HG03095 (cell line): ENCODE measurements at regions not wholly inside any gene's neighbourhood (a gene's known extent, or its start where the extent isn't known, plus 50 kb on each side); places are given as distances from the start of the nearest gene placed in this dataset.
"Not testable (repeated sequence)": the region's sequence is repeated elsewhere in the genome, so short reads cannot be mapped to it uniquely, and the experiment has no call there.

Experiments used
- ATAC-seq: cut with Tn5 transposase; IDR thresholded peaks from one replicate; pipeline ENCODE4 v1.9.1; 2021; ENCODE audit warnings: moderate library complexity; ENCODE audit not compliant: unreplicated experiment

DNA sequence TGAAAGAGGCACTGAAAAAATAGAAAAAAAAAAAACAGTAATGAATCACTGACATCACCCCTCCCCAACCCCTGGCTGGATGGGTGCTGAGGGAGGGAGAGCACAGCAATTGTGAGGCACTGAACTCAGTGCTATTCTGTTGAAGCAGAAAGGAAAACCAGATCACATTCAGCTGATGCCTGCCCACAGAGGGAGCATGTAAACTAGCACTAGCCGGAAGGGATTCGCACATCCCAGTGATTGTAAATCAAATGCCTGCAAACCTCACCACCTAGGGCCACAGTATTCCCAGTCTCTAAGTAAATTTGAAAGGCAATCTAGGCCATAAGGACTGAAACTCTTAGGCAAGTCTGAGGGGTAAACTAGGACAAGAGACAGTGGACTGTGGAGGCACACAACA lies 772.0 kb upstream of the CCDC179 start:
- no peak for ATAC-seq

DNA sequence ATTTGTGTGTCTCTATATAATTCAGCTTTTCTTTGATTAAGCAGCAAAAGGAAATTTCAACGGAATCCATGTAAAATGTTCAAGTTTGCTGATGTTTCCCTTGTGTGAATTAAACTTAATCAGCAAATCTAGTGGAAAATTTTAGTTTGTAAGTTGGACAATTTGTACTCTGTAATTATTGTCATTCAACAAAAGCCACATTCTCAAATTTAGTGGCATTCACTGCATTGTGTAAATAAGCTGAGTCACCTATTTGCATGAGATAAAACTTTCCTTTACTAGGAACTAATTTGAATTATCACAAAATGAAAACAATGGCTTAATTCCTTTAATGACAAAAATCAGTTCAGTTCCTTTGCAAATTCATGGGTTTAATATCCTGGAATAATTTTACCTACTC lies 784.2 kb upstream of the CCDC179 start:
- no peak for ATAC-seq

GRCh38 chr11:23652336-23652735 lies 792.1 kb upstream of the CCDC179 start:
- not testable (repeated sequence) for ATAC-seq

DNA sequence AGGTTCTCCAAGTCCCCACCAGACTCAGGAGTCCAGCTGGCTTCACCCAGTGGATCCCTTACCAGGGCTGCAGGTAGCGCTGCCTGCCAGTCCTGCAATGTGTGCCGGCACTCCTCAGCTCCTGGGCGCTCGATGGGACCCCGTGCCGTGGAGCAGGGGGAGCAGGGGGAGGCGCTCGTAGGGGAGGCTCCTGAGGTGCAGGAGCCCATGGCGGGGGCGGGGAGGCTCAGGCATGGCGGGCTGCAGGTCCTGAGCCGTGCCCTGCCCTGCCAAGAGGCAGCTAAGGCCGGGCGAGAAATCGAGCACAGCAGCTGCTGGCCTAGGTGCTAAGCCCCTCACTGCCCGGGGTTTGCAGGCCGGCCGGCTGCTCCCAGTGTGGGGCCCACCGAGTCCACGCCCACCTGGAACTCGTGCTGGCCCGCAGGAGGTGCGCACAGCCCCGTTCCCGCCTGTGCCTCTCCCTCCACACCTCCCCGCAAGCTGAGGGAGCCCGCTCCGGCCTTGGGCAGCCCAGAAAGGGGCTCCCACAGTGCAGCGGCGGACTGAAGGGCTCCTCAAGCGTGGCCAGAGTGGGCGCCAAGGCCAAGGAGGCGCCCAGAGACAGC lies 792.9 kb upstream of the CCDC179 start:
- ATAC-seq: no peak

GRCh38 chr11:23668324-23668723 lies 808.0 kb upstream of the CCDC179 start:
- no peak for ATAC-seq

GRCh38 chr11:23673366-23673765 lies 813.1 kb upstream of the CCDC179 start:
- ATAC-seq: no peak

- no peak for ATAC-seq
These were observed 814.6 kb upstream of the CCDC179 start for GRCh38 chr11:23674866-23675265.

DNA sequence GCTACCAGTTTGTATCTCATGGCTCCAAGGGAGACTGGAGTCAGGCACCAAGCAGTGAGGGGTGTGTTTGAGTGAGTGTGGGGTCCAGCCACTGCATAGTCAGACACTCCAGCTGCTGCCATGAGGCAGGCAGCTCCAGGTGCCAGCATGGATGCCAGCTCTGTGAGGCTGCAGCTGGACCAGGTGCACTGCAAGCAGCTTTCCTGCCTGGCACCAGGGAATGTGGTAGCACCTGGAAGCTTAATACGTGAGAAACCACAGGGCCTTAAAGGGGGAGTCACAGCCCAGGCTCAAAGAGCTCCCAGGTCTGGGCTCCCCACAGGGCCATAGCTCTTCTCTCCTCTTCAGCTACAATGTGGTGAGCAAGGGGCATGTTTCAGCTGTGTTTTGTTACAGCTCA lies 817.8 kb upstream of the LUZP2 start:
- ATAC-seq: no peak

DNA sequence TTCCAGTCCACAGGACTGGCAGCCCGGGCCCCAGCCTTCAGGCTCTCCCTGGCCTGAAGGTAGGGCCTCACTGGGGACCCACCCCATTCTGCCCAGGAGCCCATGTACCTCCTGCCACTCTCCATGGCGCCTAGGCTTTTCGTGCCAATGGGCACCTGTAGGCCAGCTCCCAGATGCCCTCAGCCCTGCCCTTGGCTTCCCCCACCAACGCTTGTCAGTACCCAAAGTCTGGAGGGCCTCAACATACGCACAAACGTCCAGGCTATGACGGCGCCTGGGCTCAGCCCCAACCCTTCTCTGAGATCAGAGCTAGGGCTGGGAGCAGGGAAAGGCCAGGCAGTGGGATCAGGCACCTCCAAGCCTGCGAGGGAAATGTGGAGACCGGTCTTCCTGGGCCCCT lies 816.9 kb upstream of the LUZP2 start:
- ATAC-seq: no peak

GRCh38 chr11:23680488-23681230 lies 816.2 kb upstream of the LUZP2 start:
- no peak for ATAC-seq

DNA sequence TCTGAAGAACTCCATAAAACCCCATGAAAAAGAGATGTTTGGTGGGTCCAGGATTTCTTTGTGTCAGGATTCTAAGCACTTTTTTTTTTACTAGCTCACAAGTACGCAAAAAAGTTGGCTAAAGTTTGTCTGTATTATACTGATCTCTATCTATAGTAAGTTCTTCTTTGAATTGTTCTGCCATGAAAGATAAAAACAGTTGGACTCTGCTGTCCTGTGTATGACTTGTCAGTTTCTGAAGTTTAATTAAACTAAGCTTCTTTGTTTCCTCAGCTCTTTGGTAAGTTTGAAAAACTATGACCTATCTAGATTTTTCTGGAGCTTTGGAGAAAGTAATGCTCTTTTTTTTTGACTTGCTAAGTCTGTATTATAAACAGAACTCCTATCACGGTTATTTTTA lies 812.2 kb upstream of the LUZP2 start:
- ATAC-seq: no peak

DNA sequence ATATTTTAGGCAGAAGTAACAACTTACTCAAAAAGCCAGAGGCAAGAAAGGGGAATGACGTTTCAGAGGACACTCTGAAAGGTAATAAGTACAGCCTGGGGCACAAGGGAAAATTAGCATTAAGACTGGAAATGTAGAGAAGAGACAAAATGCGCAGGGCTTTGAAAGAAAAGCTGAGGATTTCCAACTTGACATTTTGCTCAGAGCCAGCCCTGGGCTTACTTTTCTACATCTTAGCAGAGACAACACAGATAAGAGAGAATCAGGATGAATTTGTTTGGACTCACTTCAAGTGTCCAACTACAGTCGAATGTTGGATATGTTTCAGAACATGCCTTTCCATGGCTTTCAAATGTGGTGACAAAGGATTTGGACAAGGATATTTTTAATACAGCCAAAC lies 808.9 kb upstream of the LUZP2 start:
- no peak for ATAC-seq

GRCh38 chr11:23688411-23688810 lies 808.4 kb upstream of the LUZP2 start:
- ATAC-seq: no peak

DNA sequence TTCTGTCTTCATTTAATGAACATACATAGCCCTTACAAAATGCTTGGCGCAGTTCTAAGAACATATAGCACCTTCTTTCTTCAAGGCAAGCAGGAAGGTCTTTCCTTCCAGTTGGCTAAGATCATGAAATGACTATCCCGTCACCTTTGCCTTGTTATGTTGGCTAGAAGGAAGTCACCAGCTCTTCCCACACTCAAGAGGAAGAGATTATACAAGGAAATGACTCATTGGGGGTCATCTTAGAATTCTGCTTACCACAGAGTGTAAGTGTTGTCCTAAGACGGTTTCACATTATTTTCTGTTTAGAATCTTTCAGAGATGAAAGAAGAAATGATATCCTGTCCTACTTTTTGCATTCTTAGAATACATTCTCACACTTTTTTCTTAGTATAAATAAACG lies 808.0 kb upstream of the LUZP2 start:
- no peak for ATAC-seq

- ATAC-seq: no peak
These were observed 800.0 kb upstream of the LUZP2 start for GRCh38 chr11:23696688-23697415.

DNA sequence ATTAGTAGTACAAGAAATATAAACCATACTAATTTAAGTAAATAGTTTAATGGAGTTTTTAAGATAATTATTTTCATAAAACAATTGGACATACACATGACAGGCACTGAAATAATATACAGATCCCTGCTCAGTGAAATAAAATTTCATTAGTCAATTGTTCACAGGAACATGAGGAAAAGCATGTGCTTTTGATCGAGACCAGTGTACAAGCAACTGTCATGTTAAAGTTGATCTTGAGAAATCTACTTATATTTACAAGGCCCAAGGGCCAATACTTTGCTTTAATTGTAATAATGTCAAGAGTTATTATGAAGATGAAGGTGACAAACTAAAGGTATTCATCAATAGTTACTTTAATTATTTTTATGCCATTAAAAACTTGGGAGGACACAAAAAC lies 792.7 kb upstream of the LUZP2 start:
- no peak for ATAC-seq

GRCh38 chr11:23711981-23712380 lies 784.9 kb upstream of the LUZP2 start:
- ATAC-seq: no peak

DNA sequence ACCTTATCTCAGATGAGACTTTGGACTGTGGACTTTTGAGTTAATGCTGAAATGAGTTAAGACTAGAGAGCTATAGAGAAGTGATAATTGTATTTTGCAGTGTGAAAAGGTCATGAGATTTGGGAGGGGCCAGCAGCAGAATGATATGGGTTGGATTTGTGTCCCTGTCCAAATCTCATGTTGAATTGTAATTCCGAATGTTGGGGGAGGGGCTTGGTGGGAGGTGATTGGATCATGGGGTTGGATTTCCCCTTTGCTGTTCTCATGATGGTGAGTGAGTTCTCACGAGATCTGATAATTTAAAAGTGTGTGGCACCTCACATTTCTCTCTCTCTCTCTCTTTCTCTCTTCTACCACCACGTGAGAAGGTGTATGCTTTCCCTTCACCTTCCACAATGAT lies 777.8 kb upstream of the LUZP2 start:
- no peak for ATAC-seq

DNA sequence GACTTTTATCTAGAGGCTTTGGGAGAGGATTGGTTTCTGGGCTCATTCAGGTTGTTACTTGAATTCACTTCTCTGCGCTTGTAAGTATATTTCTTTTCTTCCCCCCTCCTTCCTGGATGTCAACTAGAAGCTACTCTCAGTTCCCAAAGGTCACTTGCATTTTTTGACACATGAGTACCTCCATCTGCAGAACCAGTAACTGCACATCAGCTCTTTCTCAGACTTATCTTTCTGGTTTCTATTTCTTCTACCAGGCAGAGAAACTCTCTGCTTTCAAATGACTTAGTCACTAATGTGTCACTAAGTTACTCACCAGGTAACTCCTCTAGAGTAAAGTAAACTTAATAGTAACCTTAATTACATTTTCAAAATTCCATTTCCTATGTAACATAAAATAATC lies 773.0 kb upstream of the LUZP2 start:
- no peak for ATAC-seq

DNA sequence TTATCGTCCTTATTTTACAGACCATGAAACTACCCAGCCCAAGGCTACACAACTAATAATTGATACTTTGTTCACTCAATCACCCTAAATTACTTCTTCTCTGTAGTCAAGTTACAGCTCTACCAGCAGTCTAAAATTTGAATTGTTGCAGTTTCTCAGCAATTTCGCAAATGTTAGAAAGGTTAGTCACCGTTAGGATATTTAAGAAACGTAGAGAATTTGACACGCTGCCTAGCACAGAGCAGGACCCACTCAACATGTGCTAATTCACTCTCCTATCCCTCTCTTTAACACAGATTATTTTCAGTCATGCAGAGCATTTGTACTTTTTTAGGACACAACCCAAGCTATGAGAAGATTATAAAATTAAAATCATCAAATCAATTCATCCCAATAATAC lies 771.1 kb upstream of the LUZP2 start:
- ATAC-seq: no peak

- no peak for ATAC-seq
These were observed 769.5 kb upstream of the LUZP2 start for GRCh38 chr11:23727387-23727786.

DNA sequence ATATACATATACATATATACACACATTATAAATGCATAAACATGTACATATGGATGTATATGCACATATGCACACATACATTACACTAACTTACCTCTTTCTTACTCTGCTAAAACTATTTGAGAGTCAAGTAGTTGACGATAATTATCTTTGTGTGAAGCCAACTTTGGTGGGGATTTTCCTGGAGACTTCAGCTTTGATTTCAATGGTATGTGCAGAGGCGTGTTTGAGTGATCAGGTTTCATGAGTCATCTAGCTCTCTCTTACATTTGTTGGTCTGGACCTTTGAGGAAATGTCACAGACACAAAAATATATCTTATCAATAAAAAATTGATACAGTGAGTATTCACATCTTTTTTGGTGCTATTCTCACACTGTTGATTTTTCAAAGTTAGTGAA lies 769.1 kb upstream of the LUZP2 start:
- ATAC-seq: no peak
